Esophagus squamous epithelium (tissue), 4 donors: ENCODE measurements at regions not wholly inside any gene's neighbourhood (a gene's known extent, or its start where the extent isn't known, plus 50 kb on each side); places are given as distances from the start of the nearest gene placed in this dataset.

Experiments used
- CTCF ChIP-seq, 6 experiments: fragments of 450-650 bp in 4 of 6; fragments of 200-600 bp in 2 of 6; sonication (generic) in 2 of 6; IDR thresholded peaks; one replicate each; pipeline ENCODE4 v1.5.1; 2016 to 2019; ENCODE audit warnings: antibody characterized with exemption in 6 of 6, mild to moderate bottlenecking in 4 of 6, moderate library complexity in 4 of 6
- POLR2A ChIP-seq, 4 donors: fragments of 450-650 bp; IDR thresholded peaks; one replicate each; pipeline ENCODE4 v1.6.1; 2017; ENCODE audit warnings: antibody characterized with exemption in 4 of 4, mild to moderate bottlenecking in 4 of 4, moderate library complexity in 3 of 4

- TF ChIP-seq CTCF (IDR thresholded peaks at IDR 0.05) = no peak
- no peak for TF ChIP-seq POLR2A (IDR thresholded peaks at IDR 0.05)
These were observed 76.0 kb upstream of the CD93 start for GRCh38 chr20:23161968-23162696.
